NCI-H146 treated with DMSO at 0.1 percent for 48 hours (cell line): ENCODE measurements at regions not wholly inside any gene's neighbourhood (a gene's known extent, or its start where the extent isn't known, plus 50 kb on each side); places are given as distances from the start of the nearest gene placed in this dataset.

ENCODE experiments used
- DNase-seq: peaks from one replicate; lab custom pipeline; 2025; ENCODE audit not compliant: unreplicated experiment; lab: John Stamatoyannopoulos, UW

DNA sequence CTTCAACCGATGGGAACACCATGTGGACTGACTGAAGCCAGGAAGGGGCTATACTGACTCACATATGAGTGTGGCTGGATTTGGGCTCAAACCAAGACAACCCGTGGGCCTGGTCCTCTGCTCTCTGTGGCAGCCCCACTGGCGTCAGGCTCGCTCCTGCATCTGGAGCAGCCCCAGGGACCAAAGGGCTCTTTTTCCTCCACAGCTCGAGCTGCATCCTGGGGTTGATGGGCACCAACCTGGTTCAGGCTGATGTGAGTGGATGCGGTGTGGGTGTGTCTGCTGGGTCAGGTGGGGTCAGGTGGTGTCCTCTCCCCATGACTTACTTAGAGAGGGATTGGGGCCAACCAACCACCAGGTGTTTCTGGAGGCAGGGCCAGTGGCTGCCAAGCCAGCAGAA lies 303.0 kb upstream of the AJAP1 start:
- no peak for DNase-seq

GRCh38 chr1:4353090-4353856 lies 301.1 kb upstream of the AJAP1 start:
- no peak for DNase-seq

GRCh38 chr1:4355839-4356238 lies 298.6 kb upstream of the AJAP1 start:
- DNase-seq: no peak

GRCh38 chr1:4362314-4363044 lies 291.9 kb upstream of the AJAP1 start:
- DNase-seq: no peak

DNA sequence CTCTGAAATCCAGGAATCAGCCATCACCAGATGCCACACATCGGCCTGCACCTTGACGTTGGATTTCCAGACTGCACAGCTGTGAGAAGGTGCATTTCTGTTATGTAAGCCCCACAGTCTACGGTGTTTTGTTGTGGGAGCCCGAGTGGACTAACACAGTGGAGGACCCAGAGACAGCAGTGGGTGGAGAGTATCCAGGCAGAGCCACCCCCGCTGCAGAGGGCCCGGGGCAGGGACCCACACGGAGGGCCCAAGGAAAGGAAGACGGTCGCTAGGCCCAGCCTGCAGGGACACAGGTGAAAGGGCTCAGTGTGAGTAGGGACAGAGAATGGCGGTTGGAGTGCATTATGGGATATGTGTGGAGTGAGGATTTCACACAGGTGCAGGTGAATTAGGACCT lies 288.3 kb upstream of the AJAP1 start:
- no peak for DNase-seq

DNA sequence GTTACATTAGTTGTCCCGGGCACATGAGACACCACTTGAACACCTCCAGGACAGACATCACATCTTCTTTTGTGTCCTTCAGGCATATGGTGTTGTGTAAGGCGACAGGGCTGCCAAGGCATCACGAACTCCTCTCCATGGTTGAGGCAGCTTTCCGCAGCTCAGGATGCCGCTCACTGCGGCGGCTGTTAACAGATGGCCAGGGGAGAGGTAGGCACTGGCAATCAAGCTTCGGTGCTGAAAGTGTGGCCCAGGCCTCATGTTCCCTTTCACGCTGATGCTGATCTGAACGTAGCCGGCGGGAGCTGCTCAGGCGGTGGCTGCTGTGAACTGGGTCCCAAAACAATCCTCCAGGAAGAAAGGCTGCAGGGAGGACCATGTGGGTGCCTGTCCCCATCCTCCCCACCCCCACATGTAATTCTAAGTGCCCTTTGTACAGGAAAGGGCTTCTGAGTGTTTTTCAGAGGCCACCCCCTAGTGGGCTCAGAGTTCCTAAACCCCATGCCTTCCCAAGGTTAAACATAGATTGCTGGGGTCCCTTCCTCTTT lies 287.1 kb upstream of the AJAP1 start:
- DNase-seq: no peak

DNA sequence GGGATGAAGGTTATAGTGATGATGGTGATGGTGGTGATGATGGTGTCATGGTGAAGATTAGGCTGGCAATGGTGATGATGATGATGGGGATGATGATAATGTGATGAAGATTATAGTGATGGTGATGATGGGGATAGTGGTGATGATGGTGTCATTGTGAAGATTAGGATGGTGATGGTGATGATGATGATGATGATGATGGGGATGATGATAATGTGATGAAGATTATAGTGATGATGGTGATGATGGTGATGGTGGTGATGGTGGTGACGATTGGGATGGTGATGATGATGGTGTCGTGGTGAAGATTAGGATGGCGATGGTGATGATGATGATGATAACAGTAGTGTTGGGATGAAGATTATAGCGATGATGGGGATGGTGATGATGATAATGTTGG lies 285.1 kb upstream of the AJAP1 start:
- DNase-seq: no peak

GRCh38 chr1:4371849-4372248 lies 282.6 kb upstream of the AJAP1 start:
- no peak for DNase-seq

- DNase-seq: no peak
Measured at GRCh38 chr1:4375812-4376211, 278.6 kb upstream of the AJAP1 start.

- DNase-seq: no peak
Measured at GRCh38 chr1:4379451-4380175, 274.8 kb upstream of the AJAP1 start.

GRCh38 chr1:4380564-4381168 lies 273.7 kb upstream of the AJAP1 start:
- no peak for DNase-seq

GRCh38 chr1:4393191-4393590 lies 261.2 kb upstream of the AJAP1 start:
- no peak for DNase-seq

GRCh38 chr1:4394366-4394765 lies 260.0 kb upstream of the AJAP1 start:
- DNase-seq: no peak

DNA sequence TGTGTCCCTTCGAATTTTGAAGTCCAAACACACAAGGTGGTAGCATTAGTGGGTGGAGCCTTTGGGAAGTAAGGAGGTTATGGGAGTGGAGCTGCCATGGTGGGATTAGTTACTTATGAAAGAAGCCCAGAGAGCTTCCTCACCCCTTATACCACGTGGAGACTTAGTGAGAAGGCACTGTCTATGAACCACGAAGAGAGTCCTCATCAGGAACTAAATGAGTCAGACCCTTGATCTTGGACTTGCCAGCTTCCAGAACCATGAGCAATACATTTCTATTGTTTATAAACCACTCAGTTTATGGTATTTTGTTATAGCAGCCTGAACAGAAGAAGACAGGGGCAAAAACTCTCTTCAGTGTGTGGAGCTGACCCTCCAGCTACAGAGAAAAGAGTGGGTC lies 259.3 kb upstream of the AJAP1 start:
- DNase-seq: no peak

DNA sequence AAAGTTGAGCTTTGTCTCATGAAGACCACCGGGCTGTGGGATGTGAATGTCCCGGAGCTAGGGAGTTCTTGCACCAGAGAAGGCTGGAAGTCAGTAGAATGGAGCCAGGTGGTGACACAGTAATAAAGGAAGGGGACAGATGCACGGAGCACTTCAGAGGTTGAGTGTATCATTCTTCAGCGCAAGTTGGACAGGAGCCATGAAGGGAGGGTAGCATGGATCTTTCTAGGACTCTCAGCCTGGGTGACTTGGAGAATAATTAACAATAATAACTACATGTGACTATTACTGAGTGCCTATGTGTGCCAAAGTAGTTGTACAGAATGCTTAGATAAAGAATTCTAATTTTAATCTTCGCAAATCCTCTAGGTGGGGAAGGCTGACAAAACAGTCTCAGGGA lies 258.7 kb upstream of the AJAP1 start:
- no peak for DNase-seq

GRCh38 chr1:4396551-4396950 lies 257.9 kb upstream of the AJAP1 start:
- no peak for DNase-seq

DNA sequence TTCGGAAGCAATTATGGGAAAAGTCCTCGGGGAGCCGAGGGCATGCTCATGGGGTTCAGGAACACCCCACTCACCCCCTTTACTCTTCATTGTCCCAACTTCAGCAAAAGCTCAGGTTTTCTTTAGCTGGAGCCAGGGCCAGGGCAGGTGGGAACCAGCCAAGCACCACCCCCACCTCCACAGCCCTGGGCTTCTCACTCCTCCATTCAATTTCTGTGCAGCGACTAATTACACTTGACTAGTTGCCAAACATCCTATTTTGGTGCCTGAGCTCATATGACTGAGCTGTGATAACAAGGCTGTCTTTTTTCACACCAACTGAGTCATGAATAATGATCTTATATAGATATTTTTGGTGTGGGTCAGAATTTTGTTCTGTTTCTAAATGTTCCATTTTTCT lies 257.2 kb upstream of the AJAP1 start:
- no peak for DNase-seq

GRCh38 chr1:4402032-4402431 lies 252.4 kb upstream of the AJAP1 start:
- DNase-seq: no peak

DNA sequence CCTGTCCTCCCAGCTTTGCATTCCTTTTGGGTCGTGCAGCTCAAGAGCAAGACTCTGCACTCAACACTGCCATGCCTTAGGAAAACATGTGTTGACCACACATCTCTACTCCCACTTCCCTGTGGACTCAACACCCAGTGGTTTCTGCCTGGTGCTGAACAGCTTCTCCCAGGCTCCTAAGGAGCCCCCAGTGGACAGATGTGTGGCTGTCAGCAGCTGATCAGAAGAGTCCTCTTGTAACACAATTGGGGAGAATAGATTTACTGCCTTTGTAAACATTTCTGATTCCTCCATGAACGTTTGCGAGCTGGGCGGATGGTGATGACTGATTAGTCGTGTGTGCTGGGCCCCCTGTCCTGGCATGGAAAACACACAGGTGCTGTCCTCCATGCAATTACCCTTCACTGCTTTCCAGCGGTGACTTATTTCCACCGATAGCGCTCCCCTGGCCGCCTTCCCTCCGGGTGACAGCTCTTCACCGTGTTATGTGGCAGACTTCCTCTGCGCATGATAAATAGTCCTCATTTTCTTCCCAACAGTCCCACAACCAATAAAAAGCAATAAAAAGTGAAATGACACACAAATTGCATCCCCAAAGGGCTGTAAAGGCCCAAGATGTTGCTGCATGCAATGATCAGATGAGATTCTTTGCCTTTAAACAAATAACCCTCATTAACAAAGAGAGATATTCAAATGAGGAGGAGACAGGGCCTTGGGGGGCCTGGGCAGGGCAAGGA lies 249.4 kb upstream of the AJAP1 start:
- DNase-seq: no peak

- DNase-seq: no peak
Measured at GRCh38 chr1:4407851-4408250, 246.6 kb upstream of the AJAP1 start.

- no peak for DNase-seq
Measured at GRCh38 chr1:4408380-4408779, 246.0 kb upstream of the AJAP1 start.
